Activated CD4-positive, alpha-beta memory T cell treated with anti-CD3 and anti-CD28 coated beads, Interleukin-2, amount 10 ng/mL, durations not matched to agents 7 days and 5 days (primary cell): ENCODE measurements at regions not wholly inside any gene's neighbourhood (a gene's known extent, or its start where the extent isn't known, plus 50 kb on each side); places are given as distances from the start of the nearest gene placed in this dataset.

ENCODE experiments used
- CTCF ChIA-PET: fragments of 350-600 bp; sonication (Branson Sonifier 250); formaldehyde crosslinking; loops from one replicate; lab custom pipeline; 2021; ENCODE audit warnings: antibody characterized with exemption, inconsistent platforms; lab: Charles Lee
- POLR2A ChIA-PET: fragments of 350-600 bp; sonication (Branson Sonifier 250); formaldehyde crosslinking; loops from one replicate; lab custom pipeline; 2021; ENCODE audit warnings: antibody characterized with exemption; lab: Charles Lee
- DNase-seq: peaks from one replicate; pipeline ENCODE4 v3.0.0-alpha.2; 2020
- H3K27ac Mint-ChIP-seq: one replicate; pipeline ENCODE4 v1.8.0; 2021; ENCODE audit warnings: mild to moderate bottlenecking, mixed read lengths
- H3K27me3 Mint-ChIP-seq: one replicate; pipeline ENCODE4 v1.8.0; 2021; ENCODE audit warnings: mixed read lengths
- H3K36me3 Mint-ChIP-seq: one replicate; pipeline ENCODE4 v1.8.0; 2021; ENCODE audit warnings: low read depth, mixed read lengths
- H3K4me1 Mint-ChIP-seq: one replicate; pipeline ENCODE4 v1.8.0; 2021; ENCODE audit warnings: mixed read lengths
- H3K4me3 Mint-ChIP-seq: one replicate; pipeline ENCODE4 v1.8.0; 2021; ENCODE audit warnings: mild to moderate bottlenecking, mixed read lengths
- H3K9me3 Mint-ChIP-seq: one replicate; pipeline ENCODE4 v1.8.0; 2021; ENCODE audit warnings: mixed read lengths

DNA sequence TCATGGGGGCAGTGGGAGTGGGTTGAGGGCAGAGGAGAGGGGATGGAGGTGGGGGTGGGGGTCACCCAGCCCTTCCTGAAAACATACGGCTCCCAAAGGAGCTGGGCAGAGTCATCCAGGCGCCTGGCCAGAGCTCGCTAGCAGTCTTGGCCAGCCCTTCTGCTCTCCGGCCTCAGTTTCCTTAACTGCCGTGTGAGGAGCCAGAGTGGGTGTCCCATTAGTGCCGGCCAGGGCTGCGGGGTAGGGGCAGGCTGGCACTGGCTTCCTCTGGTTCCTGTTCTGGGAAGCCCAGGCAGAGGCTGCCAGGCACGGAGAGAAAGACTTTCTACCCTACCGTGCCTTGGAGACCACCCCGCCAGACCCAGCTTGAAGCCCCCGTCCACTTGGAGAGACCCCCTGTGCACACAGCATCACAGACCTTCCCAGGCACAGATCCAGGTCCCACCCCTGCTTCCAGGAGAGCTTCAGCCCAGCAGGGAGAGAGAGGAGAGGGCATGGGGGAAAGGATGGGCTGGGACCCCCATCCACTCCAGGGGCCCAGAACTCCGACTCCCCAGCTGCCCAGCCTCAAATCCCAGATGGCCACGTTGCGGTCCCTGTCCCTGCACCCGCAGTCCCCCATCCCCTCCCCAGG is 93.3 kb downstream of the RFLNA start:
- H3K27me3 Mint-ChIP-seq: no peaks in the 10 kb centered on the region
- ChIA-PET POLR2A (interaction anchor here (1.4 kb wide), 1 partner anchor 386 kb away, joined by 4 read pairs; no protein-coding TSS in a partner anchor), CTCF (no interaction called here)
- peak overlapping the region; percentile 17 for H3K4me3 Mint-ChIP-seq
- no peak for DNase-seq
- peaks cover 5% of the 10 kb centered on the region for H3K36me3 Mint-ChIP-seq
- H3K9me3 Mint-ChIP-seq: no peaks in the 10 kb centered on the region
- H3K27ac Mint-ChIP-seq: no peak overlapping the region
- peaks cover 35% of the 10 kb centered on the region for H3K4me1 Mint-ChIP-seq

DNA sequence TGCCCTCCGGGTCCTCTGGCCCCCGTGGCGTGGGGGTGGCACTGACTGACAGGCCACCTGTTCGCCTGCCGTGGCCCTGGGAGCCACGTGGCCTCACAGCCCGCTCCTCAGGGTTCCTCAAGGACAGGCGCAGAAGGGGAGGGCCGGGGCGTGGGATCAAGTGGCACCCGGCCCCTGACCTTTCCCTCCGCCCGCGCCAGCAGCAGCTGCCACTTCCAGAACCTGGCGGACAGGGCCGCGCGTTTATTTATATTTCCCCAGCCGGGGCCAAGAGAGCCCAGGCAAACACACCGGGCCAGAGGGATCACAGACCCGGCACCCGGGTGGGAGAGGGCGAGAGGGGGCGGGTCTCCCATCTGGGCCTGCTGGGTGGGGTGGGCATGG is 92.6 kb downstream of the RFLNA start:
- ChIA-PET CTCF (no interaction called here), POLR2A (interaction anchor here (1.4 kb wide), 1 partner anchor 387 kb away, joined by 4 read pairs; no protein-coding TSS in a partner anchor)
- no peaks in the 10 kb centered on the region for H3K9me3 Mint-ChIP-seq
- no peak overlapping the region for H3K4me3 Mint-ChIP-seq
- DNase-seq: no peak
- H3K4me1 Mint-ChIP-seq: peaks cover 35% of the 10 kb centered on the region
- no peaks in the 10 kb centered on the region for H3K27me3 Mint-ChIP-seq
- H3K27ac Mint-ChIP-seq: no peak overlapping the region
- peaks cover 5% of the 10 kb centered on the region for H3K36me3 Mint-ChIP-seq

DNA sequence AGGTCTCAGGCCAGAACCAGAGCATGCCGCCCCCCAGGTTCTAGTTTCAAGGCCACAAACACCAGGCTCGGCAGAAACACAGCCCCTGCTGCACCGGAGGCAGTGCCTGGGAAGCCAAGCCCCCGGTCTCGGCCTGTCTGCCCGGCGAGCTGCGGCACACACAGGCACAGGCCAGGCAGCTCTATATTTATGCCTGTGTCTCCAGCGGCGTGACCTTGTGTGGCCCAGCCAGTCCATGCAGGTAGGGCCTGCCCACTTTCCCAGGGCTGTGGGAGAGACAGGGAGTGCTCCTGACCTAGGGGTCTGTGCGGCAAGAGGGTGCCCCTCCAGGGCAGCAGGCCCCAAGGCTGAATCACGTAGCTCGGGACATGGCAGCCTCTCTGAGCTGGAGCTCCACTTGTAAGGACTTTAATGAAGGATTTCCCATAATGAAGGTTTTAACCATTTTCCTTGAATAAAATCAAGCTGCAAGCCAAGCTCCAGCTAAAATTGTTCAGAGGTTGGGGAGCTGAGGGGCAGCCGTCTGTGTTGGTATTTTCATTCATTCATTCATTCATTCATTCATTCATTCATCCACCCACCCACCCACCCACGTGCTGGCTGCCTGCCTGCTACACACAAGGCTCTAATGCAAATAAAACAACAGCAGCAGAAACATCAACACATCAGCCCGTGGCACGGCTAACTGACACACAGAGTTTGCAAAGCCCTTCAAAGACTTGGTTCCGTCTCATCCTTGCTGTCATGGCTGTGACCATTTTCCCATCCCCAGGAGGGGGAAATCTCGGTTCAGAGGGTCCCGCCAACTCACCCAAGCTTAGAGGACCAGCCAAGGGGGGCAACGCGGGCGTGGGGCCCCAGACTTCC is 92.0 kb downstream of the RFLNA start:
- Mint-ChIP-seq H3K27ac (no peak overlapping the region), H3K9me3 (no peaks in the 10 kb centered on the region), H3K27me3 (no peaks in the 10 kb centered on the region), H3K36me3 (peaks cover 5% of the 10 kb centered on the region), H3K4me1 (peaks cover 30% of the 10 kb centered on the region), H3K4me3 (no peak overlapping the region)
- CTCF ChIA-PET: no interaction called here
- POLR2A ChIA-PET: no interaction called here
- DNase-seq: no peak

DNA sequence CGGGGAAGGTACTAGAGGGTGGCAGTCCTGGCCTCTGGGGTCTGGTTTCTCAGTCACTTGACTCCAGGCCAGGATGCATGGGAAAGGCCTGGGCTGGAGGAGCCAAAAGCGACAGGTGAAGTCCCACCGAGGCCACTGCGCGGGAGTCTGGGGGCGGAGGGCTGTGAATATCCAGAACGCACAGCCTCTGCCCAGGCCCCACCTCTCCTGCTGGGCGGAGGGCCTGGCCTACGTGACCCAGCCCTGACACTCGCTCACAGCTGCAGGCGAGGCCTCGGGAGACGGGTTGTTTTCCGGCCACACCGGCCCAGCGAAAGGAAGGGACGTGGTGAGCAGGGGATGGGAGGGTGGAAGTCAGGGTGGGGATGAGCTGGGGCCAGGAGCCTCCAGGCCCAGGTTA is 91.2 kb downstream of the RFLNA start:
- Mint-ChIP-seq H3K9me3 (no peaks in the 10 kb centered on the region), H3K27me3 (no peaks in the 10 kb centered on the region), H3K4me3 (no peak overlapping the region), H3K27ac (no peak overlapping the region), H3K36me3 (peaks cover 3% of the 10 kb centered on the region), H3K4me1 (peaks cover 22% of the 10 kb centered on the region)
- no peak for DNase-seq
- CTCF ChIA-PET: no interaction called here
- POLR2A ChIA-PET: no interaction called here

DNA sequence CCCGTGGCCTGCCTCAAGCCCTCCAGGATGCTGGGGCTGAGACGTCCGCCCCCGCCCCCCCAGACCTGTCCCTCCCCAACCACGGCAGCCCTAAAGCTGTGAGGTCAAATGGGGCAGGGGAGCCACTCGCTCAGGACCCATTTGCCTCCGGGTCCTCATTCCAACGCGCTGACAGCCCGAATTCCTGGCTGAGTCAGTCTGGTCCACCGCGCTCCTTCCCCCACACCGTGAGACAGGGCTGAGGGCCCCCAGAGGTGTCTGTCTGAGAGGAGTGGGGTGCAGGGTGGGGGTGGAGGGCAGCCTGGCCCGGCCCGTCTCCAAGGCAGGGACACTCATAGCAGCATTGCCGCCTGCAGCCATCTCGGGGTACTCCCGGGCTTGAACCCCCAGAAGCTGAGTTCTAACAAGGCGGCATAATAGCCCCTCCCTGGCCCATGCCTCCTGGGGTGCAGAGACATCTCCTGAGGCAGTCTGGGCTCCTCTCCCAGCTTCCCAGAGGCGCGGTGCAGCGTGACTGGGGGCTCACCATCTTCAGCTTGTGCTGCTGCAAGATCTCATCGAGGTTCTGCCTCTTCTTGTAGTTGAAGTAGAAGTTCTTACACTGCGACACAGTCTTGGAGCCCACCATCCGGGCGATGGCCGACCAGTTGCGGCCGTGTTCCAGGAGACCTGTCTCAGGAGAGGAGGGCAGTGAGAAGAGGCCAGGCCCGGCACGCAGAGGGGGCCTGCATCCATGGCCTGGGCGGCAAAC is 90.5 kb downstream of the RFLNA start:
- Mint-ChIP-seq H3K9me3 (no peaks in the 10 kb centered on the region), H3K4me3 (no peak overlapping the region), H3K36me3 (peaks cover 3% of the 10 kb centered on the region), H3K27me3 (no peaks in the 10 kb centered on the region), H3K4me1 (peaks cover 16% of the 10 kb centered on the region), H3K27ac (no peak overlapping the region)
- no peak for DNase-seq
- ChIA-PET CTCF (no interaction called here), POLR2A (no interaction called here)

DNA sequence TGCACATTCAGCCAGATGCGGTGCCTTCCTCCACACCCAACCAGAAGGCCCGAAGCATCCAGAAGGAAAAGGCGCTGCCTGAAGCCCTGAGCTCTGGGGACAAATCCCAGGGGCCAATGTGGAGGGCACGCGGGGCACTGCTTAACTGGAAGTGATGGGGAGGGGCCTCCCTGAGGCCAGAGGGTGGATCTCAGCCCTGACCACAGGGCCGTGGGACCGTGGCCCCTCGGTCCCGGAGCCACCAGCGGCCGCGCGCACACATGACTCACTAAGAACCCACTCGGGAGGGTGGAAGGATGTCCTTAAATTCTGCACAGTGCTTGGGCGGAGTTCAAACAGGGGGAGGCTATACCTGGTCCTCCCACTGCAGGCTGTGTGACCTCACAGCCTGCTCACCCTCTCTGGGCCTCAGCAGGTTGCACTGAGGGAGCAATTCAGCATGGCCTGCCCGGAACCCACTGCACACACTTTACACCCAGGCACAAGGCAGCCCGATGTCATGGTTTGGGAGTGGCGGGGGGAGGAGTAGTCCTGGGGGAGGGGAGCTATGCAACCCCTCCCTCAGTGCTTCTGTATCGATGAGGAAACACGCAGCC is 89.5 kb downstream of the RFLNA start:
- H3K36me3 Mint-ChIP-seq: peaks cover 3% of the 10 kb centered on the region
- CTCF ChIA-PET: no interaction called here
- no peak for DNase-seq
- H3K27ac Mint-ChIP-seq: no peak overlapping the region
- no peak overlapping the region for H3K4me3 Mint-ChIP-seq
- no peaks in the 10 kb centered on the region for H3K27me3 Mint-ChIP-seq
- POLR2A ChIA-PET: no interaction called here
- peaks cover 8% of the 10 kb centered on the region for H3K4me1 Mint-ChIP-seq
- no peaks in the 10 kb centered on the region for H3K9me3 Mint-ChIP-seq

DNA sequence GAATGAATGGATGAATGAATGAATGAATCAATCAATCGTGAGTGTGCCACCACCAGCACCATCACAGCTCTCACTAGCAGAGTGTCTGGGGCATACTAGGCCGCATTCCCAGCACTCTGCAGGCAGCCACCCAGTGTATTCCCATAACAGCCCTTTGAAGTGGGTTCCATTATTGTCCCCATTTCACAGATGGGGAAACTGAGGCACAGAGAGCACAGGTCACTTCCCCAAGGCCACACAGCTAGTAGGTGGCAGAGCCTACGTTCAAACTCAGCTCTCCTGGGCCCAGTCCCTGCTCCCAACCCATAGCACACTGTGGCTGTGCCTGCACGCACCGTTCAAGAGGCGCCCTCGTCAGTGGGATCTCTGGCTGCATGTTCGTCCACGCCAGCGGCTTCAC is 88.1 kb downstream of the RFLNA start:
- Mint-ChIP-seq H3K4me1 (peaks cover under 1% of the 10 kb centered on the region), H3K9me3 (no peaks in the 10 kb centered on the region), H3K36me3 (peaks cover 3% of the 10 kb centered on the region), H3K27me3 (no peaks in the 10 kb centered on the region), H3K27ac (no peak overlapping the region), H3K4me3 (no peak overlapping the region)
- DNase-seq: no peak
- POLR2A ChIA-PET: no interaction called here
- CTCF ChIA-PET: no interaction called here

DNA sequence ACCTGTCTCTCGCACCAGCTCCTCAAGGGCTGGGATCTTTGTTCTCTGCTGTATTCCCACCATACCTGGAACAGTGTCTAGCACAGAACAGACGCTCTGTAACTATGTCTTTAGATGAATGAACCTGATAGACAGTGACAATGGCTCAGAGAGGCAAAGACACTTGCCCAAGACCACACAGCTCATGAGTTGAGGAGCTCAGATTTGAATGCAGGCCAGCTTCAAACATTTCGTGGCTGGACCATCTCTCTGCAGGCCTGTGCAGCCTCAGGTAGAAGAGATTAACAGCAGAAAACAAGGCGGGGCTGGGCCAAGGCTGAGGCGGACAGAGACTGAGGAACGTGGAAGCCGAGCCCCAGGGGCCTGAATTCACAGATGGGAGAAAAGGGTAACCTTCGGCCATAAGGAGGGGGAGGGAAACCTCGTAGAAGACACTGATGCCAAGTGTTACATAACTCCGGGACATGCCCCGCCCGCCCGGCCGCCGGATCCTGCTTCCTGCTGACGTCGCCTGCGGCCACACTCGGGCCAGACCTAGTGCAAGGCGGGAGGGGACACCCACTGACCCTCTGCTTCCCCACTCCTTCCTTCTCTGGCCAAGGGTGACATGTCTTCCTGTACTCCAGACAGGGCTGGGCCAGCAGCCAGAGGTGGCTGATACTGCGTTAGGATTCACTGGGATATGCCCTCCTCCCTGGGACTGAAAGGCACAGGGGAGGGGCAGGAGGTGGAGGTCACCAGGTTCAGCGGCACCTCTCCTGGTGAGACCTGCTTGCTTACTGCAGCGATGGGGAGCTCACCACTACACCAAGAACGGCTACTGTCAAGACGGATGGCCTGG is 86.8 kb downstream of the RFLNA start:
- ChIA-PET POLR2A (no interaction called here), CTCF (no interaction called here)
- H3K27me3 Mint-ChIP-seq: no peaks in the 10 kb centered on the region
- no peaks in the 10 kb centered on the region for H3K4me1 Mint-ChIP-seq
- H3K4me3 Mint-ChIP-seq: no peak overlapping the region
- no peaks in the 10 kb centered on the region for H3K9me3 Mint-ChIP-seq
- DNase-seq: no peak
- H3K27ac Mint-ChIP-seq: no peak overlapping the region
- H3K36me3 Mint-ChIP-seq: peaks cover 5% of the 10 kb centered on the region

DNA sequence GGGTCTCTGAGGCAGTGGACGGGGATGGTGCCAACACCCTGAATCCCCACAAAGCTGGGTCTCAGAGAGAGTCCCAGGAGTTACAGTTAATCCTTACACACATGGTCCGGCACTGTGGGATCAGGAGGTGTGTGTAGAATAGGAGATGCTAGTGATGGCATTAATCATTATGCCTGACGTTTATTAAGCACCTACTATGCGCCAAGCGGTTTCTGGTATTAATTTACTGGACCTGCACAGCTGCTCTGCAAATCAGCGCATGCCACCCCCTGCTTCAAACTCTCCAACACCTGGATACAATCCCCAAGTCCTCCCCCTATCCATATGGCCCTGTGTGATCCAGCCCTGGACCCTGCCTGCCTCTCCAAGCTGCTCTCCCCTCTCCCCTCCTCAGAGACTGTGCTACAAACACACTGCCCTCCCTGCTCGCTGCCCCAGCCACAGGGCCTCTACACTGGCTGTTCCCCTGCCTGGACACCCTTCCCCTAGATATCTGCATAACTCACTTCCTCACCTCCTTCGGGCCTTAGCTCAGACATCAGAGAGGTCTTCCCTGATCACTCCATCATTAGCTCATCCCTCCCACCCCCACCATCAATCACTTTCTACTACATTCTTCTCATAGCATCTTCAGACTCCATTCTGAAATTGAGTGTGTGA is 86.0 kb downstream of the RFLNA start:
- Mint-ChIP-seq H3K27ac (no peak overlapping the region), H3K36me3 (peaks cover 5% of the 10 kb centered on the region)
- CTCF ChIA-PET: no interaction called here

DNA sequence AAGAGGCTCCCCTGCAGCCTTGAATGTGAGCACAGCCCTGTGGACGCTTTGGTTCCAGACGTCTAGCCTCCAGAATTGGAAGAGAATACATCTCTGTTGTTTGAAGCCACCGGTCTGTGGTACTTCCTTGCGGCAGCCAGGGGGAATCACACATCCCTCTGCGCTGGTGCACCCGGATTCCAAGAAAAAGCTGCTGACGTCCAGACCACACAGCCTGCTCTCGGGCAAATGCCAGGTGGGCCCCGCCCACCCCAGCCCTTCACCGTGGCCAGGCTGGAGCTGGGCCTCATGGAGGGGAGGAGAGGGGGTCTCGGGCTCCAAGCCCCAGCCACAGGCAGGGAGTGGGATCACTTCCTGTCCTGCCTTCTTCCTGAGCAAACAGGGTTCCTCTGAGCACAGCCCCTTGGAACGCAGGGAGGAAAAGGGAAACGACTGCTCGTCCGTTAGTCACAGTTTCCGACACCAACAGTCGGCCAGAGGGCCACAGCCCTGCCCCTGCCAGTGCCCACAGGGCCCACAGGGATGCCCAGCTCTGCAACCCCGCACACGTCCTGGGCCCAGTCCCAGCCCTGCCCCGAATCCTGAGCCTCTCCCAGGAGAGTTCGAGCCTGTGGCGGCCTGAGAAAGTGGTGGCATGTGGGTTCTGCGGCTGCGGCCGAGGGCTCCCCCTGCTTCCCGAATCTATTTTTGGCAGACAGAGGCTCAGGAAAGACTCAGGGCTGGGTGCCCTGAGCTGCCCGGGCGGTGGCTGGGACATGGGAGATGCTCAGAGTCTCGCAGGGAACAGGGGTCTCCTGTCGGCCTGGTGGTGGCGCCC is 85.3 kb downstream of the RFLNA start:
- Mint-ChIP-seq H3K4me3 (no peak overlapping the region), H3K36me3 (peaks cover 5% of the 10 kb centered on the region), H3K27ac (no peak overlapping the region), H3K27me3 (no peaks in the 10 kb centered on the region), H3K9me3 (no peaks in the 10 kb centered on the region), H3K4me1 (no peaks in the 10 kb centered on the region)
- CTCF ChIA-PET: no interaction called here
- POLR2A ChIA-PET: no interaction called here
- DNase-seq: no peak

More for the DNA sequence above, 86.0 kb downstream of the RFLNA start:
- DNase-seq: no peak
- H3K27me3 Mint-ChIP-seq: no peaks in the 10 kb centered on the region
- POLR2A ChIA-PET: no interaction called here
- H3K4me3 Mint-ChIP-seq: no peak overlapping the region
- no peaks in the 10 kb centered on the region for H3K4me1 Mint-ChIP-seq
- no peaks in the 10 kb centered on the region for H3K9me3 Mint-ChIP-seq

DNA sequence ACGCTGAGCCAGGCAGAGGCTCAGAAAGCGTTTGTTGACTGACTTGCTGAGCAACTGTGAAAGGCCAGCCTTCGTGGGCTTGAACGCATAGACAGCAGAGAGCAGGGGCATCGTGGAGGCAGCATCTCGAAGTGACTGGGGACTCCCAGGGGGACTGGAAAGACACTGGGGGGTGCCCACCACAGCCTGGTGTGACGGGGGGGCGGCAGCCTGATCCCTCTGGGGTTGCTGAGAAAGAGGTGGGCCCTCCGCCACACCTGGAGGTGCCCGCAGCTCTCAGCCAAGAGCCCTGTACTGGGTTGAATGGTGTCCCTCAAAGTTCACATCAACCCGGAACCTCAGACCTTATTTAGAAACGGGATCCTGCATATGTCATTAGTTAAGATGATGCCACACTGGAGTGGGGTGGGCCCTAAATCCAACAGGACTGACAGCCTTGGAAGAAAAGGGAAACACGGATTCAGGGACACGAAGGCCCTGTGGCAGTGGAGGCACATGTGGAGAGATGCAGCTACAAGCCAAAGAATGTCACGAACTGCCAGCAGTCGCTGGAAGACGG is 84.6 kb downstream of the RFLNA start:
- no peak for DNase-seq
- no peak overlapping the region for H3K27ac Mint-ChIP-seq
- no peaks in the 10 kb centered on the region for H3K9me3 Mint-ChIP-seq
- no peak overlapping the region for H3K4me3 Mint-ChIP-seq
- H3K36me3 Mint-ChIP-seq: peaks cover 2% of the 10 kb centered on the region
- H3K4me1 Mint-ChIP-seq: no peaks in the 10 kb centered on the region
- POLR2A ChIA-PET: no interaction called here
- CTCF ChIA-PET: no interaction called here
- H3K27me3 Mint-ChIP-seq: no peaks in the 10 kb centered on the region
